Astrocyte of the hippocampus (primary cell): ENCODE measurements at regions not wholly inside any gene's neighbourhood (a gene's known extent, or its start where the extent isn't known, plus 50 kb on each side); places are given as distances from the start of the nearest gene placed in this dataset.
"Not testable (repeated sequence)": the region's sequence is repeated elsewhere in the genome, so short reads cannot be mapped to it uniquely, and the experiment has no call there.

Source experiments
- DNase-seq: peaks from one replicate; pipeline ENCODE4 v3.0.0; 2011; ENCODE audit warnings: low read depth, low spot score

DNA sequence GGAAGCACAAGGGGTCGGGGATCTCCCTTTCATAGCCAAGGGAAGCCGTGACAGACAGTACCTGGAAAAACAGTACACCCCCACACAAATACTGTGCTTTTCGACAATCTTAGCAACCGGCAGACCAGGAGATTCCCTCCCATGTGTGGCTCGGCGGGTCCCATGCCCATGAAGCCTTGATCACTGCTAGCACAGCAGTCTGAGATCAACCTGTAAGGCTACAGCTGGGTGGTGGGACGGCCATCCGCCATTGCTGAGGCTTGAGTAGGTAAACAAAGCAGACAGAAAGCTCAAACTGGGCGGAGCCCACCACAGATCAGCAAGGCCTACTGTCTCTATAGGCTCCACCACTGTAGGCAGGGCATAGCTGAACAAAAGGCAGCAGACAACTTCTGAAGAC, 180.2 kb upstream of the SOX6 start:
- no peak for DNase-seq

DNA sequence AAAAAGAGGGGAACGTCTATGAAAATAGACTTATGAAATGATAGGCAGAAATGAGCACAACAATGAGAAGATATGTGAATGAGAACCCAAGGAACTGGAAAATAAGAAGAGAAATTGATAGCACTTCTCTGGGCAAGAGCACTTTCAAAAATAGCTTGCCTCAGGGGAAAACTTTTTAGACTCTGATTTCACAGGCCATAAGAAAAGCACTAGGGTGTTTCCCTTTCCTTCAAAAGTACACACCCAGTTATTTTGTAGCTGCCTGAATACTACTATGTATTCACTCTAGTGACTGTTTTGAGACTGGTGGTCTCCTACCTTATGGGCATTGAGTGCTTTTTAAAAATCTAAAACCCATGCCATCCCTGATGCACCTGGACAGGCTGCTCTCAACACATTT, 172.3 kb upstream of the SOX6 start:
- no peak for DNase-seq

DNA sequence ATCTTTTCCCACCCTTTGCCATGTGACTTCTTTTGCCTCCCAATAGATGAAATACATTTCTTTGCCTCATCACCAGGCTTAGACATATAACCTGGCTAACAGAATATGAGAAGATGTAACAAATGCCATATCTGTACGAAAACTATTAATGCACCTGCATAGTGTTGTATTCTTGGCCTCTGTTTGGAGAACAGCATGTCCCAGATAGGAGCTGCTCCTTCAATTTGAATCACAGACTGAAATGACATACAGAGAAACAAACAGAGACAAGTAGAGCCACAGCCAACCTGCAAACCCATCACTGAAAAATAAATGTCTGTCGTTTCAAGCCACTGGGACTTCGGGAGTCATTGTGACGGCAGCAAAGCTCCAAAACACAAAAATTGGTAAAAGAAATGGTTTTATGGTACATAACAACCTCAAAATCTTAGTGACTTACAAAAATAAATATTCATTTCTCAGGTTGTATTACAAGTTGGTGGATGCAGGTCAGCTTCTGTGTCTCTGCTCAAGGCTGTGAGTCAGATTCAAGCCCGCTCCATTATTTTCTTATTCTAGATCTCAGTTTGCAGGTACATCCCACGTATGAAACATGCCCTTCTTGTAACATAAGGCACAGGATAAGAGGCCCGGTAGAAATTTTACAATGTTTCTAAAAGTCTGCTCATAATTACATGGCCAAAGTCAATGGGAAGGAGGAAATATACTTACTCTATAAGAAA, 171.3 kb upstream of the SOX6 start:
- no peak for DNase-seq

DNA sequence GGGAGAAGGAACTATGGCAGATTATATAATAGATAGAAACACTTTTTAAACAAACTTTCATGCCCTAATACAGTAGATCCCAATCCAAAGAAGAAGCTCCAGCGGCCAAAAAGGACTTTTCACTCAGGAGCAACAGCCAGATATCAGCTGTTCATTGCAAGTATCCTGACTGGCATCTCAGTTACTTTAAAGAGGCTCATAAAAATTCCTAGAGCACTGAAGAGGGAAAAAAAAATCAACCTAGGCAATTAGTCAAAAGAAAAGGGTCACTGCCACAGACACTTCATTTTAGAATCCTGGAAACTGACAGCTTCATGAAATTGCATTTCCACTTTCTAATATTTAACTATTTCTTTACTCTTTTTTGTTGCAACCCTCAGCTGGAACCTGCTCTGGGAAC, 170.6 kb upstream of the SOX6 start:
- DNase-seq, result no peak

DNA sequence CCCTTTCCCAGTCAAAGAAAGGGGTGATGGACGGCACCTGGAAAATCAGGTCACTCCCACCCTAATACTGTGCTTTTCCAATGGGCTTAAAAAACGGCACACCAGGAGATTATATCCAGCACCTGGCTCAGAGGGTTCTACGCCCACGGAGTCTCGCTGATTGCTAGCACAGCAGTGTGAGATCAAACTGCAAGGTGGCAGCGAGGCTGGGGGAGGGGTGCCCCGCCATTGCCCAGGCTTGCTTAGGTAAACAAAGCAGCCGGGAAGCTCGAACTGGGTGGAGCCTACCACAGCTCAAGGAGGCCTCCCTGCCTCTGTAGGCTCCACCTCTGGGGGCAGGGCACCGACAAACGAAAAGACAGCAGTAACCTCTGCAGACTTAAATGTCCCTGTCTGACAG, 164.4 kb upstream of the SOX6 start:
- not testable (repeated sequence) for DNase-seq

DNA sequence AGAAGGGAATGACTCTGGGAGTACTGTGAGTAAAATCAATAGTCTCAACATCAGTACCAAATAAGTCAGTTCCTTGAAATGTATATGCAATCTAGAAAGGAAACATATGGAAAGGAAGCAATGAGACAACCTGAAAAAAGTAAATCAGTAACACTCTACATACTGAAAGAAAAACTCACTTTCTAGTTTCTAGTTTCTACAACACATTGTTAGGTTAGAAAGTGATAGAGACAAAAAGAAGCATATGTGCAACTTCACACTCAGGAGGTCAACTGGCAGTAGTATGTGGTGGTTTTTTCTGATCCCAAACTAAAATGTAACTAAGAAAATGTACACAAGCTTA, 156.5 kb upstream of the SOX6 start:
- no peak for DNase-seq

DNA sequence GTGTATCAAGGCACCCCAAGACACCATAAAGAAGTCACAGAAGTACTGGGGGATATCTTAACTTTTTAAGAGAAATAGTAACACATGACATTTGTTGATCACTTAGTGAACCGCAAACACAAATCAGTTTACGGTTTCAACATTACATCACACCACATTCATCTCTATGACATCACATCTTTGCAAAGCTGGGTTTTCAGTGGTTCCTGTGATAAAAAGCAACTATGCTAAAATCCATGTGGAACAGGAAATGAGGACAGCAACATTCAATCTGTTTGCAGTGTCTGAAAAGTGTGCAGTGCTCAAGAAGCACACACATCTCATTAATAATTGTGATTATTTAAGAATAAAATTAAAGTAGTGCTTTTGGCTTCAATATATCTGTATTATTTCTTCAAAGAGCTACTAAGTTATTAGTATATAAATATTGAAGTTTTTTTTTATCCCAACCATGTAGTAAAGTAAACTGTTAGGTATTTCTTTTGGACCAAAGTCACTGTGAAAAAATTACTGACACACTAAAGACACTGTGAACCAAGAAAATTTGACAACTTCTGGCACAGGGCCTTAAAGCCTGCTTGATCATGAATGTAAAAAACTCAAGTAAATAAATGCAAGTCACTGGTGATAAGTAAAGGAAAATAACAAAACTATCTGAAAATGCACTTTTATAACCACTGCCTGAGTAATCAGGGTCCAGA, 156.0 kb upstream of the SOX6 start:
- DNase-seq, result peak; percentile 12

DNA sequence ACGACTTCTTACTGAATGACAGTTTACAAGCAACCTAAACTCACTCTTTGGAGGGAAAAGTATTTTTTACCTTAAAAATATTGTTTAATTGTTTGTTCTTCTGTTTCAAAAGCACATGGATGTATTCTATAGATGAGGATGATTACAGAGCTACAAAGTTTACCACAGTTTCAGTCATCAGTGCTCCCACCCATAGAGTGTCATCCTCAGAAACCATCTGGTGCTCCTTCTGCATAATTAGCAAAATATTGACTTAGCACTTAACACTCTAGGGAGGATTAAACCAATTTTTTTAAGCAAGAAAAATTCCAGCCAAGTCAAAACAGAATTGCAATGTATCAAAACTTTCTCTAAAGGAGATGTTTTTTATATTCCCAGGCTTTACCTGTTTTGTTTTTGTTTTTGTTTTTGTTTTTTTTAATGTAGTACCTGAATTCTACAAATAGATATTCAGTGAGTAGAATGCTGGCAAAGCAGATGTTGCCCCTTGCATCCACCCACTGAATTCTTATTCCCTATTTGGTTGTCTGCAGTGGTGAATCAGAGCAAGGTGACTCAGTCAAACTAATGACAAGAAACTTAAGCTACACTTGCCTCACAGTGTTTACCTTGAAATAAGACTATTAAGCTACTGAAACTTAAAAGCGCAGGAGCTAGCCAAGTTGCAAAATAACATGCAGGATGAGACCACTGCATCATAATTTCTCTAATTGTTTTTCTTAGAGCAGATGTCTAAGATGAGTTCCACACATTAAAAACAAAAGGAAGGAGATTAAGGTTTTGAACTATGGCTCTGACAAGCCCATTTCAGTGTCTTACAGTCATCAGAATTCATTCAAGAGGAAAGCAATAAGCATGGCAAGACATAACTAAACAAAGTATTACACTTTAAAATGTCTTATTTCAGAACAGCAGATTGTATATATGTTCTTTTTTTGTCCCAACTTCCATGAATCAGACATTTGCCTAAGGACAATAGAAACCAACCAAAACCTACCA, 155.1 kb upstream of the SOX6 start:
- peak; percentile 71 for DNase-seq

DNA sequence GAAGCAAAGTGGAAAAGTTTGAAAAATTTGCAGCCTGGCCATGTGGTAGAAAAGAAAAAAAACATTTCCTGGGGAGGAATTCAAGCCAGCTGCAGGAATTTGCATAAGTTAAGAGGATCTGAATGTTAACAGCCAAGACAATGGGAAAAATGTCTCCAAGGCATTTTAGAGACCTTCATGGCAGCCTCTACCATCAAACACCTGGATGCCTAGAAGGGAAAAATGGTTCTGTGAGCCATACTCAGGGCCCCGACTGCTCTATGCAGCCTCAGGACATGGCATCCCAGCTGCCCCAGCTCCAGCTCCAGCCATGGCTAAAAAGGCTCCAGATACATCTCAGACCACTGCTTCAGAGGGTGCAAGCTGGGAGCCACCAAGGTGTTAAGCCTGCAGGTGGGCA, 149.1 kb upstream of the SOX6 start:
- DNase-seq, result no peak

DNA sequence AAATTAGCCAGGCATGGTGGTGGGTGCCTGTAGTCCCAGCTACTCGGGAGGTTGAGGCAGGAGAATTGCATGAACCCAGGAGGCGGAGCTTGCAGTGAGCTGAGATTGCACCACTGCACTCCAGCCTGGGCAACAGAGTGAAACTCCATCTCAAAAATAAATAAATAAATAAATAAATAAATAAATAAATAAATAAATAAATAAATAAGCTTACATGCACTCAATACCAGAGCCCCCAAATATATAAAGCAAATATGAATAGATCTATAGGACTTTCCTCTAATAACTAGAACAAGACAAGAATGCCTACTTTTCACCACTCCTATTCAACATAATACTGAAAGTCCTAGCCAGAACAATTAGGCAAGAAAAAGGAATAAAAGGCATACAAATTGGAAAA, 147.5 kb upstream of the SOX6 start:
- not testable (repeated sequence) for DNase-seq

DNA sequence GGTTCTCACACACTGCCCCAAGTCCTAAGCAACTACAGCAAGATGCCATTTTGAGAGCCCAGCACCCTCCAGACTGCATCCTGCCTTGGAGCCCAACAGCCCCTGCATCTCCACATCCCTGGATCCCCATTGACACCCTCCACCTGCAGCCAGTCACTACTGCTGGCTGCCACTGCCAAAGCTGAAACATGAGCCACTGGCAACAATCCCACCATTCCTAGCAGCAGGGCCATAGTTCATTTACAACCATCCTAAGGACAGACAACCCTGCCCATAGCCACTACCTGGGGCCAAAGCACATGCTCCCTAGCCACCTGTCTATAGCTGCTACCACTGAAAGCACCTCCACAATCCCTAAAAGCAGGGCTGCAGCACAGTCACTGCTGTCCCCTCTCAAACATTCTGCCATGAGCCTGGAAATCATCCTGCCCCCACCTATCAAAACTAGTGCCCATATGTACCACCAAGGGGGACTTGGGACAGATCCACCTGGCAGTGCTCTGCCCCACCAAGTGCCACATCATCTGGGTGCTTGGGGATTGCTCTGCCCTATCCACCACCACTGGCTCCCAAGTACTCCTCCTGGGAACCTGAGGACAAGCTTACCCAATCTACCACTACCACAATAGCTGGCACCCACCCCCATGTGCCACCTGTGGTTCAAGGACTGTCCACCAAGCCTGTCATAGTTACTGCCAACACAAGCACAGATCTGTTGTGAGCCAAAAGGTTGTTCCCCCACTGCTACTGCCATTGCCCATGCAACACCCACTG, 138.8 kb upstream of the SOX6 start:
- DNase-seq, result no peak

DNA sequence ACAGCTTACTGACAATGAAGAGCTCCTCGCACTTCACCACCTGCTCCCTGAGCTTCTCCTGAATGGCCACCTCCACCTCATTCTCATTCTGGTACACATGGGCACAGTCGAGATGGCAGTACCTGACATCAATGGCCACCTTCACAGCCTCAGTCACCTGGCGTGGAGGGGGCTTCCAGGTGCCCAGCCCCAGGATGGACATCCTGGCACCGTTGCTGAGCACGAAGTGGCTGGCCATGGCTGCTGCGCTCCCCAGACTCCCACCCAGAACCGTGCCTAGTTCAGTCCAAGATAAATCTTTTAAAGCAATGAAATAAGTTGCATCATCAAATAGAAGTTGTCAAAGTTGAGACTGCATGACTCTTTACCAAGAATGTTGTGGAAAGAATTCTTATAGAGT, 128.1 kb upstream of the SOX6 start:
- DNase-seq, result no peak

DNA sequence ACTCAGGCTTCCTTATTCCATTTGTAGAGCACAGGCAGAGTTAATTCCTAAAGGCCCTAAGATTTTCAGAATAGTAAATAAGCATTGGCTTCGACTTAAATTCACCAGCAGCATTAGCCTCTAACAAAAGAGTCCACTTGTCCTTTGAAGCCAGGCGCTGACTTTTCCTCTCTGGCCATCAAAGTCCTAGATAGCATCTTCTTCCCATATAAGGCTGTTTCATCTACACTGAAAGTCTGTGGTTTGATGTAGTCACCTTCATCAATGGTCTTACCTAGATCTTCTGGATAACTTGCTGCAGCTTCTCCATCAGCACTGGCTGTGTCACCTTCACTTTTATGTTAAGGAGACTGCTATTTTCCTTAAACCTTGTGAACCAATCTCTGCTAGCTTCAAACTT, 118.3 kb upstream of the SOX6 start:
- no peak for DNase-seq

DNA sequence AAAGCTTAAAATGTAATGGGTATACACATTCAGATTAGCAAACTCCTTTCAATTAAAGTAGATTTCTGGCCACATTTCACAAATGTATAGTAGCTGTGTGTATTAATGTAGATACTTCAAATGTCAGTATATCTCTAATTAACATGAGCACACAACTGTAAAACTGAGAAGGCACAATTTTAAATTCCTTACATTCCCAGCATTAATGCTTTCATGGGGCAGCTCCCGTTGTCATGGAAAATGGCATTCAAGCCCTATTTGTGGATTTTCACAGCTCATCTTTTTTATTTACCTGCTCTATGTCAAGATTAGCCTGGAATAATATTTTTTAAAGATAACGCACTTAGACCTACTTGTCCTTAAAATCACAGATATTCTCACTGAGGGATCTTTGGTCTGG, 113.6 kb upstream of the SOX6 start:
- peak; percentile 9 for DNase-seq

DNA sequence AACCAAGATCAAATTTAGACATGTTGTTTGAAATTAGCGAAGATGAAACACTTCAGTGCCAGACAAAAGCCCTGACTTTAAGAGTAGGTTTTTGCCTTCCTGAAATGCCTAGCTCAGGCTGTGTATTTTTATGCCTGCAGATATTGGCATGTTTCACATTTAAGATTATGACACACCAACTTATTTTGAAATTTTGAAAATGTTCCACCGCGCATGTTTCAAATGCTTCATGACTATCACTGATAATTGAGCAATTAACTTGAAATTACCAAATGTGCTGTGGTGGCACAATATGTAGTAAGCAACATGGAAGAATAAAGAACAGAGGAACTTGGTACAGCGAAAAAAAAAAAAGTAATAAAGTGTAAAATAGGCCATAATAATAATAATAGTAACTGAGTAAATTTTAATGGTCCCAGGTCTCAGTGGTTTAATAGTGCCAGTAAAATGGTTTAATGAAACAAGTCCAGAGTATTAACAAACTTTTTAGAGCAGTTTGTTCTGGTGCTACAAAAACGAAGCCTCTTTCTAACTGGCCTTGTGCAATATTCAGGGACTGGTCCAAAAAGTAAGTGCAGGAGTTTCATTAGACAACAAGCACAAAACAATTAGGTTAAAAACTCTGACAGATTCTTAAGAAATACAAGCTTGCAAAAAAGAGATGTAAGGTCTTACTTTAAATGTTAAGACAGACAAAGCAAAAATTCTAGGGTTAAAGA, 112.5 kb upstream of the SOX6 start:
- no peak for DNase-seq

DNA sequence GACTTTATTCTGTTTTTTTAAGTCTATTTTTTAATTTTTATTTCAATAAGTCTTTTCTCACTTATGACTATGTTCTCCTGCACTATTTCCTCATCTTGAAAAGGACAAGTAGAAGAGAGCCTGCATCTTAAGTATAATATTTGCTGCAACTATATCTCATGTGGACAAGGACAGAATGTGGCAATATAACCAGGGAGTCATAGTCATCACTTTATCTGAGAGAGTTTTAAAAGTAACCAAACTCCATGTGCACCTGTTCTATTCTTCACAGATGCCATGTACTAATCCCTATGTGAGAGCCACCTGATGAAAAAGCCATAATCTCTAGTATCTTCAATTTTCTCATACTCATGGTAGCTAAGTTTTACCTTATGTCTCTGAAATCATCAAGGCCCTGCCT, 104.2 kb upstream of the SOX6 start:
- no peak for DNase-seq

DNA sequence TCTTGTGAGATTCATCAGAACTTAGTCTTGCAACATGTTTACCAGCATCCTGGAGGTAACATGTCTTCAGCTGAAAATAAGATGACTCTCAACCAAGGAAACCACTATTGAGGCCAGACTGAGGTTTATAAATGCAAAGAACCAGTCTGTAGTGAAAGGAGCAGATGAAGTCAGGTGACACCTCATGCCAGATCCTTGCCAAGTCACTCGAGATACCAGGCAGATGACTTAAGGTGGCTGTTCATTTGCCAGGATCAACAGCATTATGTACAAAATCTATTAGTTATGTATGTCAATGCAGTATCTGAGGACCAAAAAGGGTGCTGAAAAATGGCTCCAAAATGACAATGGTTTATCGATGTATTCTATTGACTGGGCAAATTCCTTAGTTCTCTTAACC, 100.0 kb upstream of the SOX6 start:
- peak; percentile 4 for DNase-seq

DNA sequence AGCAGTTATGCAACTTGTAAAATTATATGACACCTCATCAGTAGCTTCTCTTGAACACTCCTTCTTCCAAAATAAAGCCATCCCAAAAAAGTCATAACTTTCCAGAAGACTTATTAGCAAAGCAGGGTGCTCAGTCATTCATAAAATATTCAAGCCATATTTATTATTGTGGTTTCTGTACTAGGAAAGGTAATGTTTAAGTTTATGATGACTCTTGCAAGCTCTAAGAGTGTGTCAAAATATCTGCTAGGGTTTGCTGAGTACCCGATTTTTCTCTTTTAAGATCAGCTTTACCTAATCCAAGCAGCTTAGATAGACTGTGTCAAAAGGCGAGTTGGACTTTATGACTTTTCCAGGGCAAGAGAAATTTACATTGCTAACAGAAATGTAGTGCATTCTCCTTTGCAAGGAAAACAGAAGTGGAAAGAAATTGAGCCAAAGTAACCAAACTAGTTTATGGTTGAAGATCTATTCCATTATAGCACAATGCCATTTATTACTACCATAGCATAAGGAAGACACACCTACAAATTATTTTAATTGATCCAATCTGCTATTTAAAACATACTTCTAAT, 98.0 kb upstream of the SOX6 start:
- DNase-seq, result no peak

DNA sequence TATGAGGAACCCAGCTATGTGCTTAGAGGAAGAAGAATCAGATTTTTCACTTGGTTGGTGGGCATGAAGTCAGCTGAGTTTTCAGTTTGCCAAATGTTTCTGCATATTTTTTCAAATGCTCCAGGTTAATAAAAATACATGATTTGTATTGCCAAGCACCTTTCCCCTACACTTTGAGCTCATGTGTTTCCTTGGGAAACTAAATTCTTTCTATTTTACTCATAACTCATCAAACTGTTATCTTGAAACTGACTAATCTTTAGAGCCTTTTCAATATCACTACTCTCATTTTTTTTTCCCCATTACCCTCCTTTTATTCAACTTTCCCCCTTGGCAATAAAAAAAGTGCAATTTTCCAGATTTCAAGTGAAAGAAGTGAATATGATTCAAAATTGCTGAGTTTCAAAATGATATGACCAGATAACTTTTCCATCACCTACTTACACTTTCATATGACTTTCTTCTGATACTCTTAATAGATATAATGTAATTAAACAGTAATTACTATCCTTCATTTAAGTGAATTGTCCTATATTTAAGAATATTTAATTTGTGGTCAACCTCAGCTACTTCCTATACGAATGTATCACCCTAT, 91.9 kb upstream of the SOX6 start:
- no peak for DNase-seq

DNA sequence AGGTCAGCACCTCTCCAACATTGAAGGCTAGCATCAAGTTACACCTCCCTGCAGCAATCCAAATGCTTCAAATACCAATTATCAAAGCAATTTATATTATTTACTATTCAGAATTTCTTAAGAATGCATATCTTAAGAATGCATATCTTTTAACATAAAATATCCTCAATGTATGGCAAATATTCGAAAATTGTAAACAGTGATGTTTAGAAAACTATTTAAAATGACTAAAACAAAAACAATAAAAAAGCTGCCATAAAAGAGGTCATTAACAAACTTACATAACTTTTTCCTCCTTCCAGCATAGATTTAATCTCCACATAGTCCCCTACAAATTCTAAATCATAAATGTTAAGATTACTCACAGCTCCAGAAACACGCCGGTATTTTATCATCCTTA, 85.1 kb upstream of the SOX6 start:
- DNase-seq, result no peak
